ENCODE measurements at regions not wholly inside any gene's neighbourhood (a gene's known extent, or its start where the extent isn't known, plus 50 kb on each side); places are given as distances from the start of the nearest gene placed in this dataset.
"Not testable (repeated sequence)": the region's sequence is repeated elsewhere in the genome, so short reads cannot be mapped to it uniquely, and the experiment has no call there.

GRCh38 chr2:163046615-163047014, 208.0 kb upstream of the KCNH7 start:
- no peak for DNase-seq

GRCh38 chr2:163045830-163046229, 207.3 kb upstream of the KCNH7 start:
- no peak for DNase-seq

GRCh38 chr2:163044114-163044513, 205.5 kb upstream of the KCNH7 start:
- no peak for DNase-seq

- no peak for DNase-seq
These were observed 204.6 kb upstream of the KCNH7 start for GRCh38 chr2:163043201-163043600.

- DNase-seq = no peak
These were observed 200.7 kb upstream of the KCNH7 start for GRCh38 chr2:163039266-163039665.

GRCh38 chr2:163028807-163029206, 190.2 kb upstream of the KCNH7 start:
- DNase-seq = no peak

GRCh38 chr2:163026136-163026775, 187.7 kb upstream of the KCNH7 start:
- not testable (repeated sequence) for DNase-seq

- DNase-seq = not testable (repeated sequence)
These were observed 178.3 kb upstream of the KCNH7 start for GRCh38 chr2:163016882-163017281.

GRCh38 chr2:163011000-163011399, 172.4 kb upstream of the KCNH7 start:
- no peak for DNase-seq

GRCh38 chr2:163008642-163009041, 170.1 kb upstream of the KCNH7 start:
- no peak for DNase-seq

- DNase-seq = no peak
These were observed 156.2 kb upstream of the KCNH7 start for GRCh38 chr2:162994718-162995117.

GRCh38 chr2:162992828-162993227, 154.3 kb upstream of the KCNH7 start:
- no peak for DNase-seq

- DNase-seq = no peak
These were observed 150.9 kb upstream of the KCNH7 start for GRCh38 chr2:162989507-162989906.

- no peak for DNase-seq
These were observed 136.2 kb upstream of the KCNH7 start for GRCh38 chr2:162974771-162975170.

GRCh38 chr2:162972383-162972782, 133.8 kb upstream of the KCNH7 start:
- no peak for DNase-seq

GRCh38 chr2:162968306-162968705, 129.7 kb upstream of the KCNH7 start:
- DNase-seq = no peak

GRCh38 chr2:162967811-162968210, 129.2 kb upstream of the KCNH7 start:
- DNase-seq = no peak

GRCh38 chr2:162967147-162967546, 128.6 kb upstream of the KCNH7 start:
- no peak for DNase-seq

GRCh38 chr2:162965191-162965590, 126.6 kb upstream of the KCNH7 start:
- no peak for DNase-seq

- no peak for DNase-seq
These were observed 125.9 kb upstream of the KCNH7 start for GRCh38 chr2:162964513-162964912.

GRCh38 chr2:162963156-162963555, 124.6 kb upstream of the KCNH7 start:
- no peak for DNase-seq

- no peak for DNase-seq
These were observed 107.2 kb upstream of the KCNH7 start for GRCh38 chr2:162945785-162946184.

- DNase-seq = no peak
These were observed 99.8 kb upstream of the KCNH7 start for GRCh38 chr2:162938387-162938786.

- no peak for DNase-seq
These were observed 95.6 kb upstream of the KCNH7 start for GRCh38 chr2:162934191-162934590.

- DNase-seq = no peak
These were observed 93.8 kb upstream of the KCNH7 start for GRCh38 chr2:162932416-162932815.

- no peak for DNase-seq
These were observed 91.0 kb upstream of the KCNH7 start for GRCh38 chr2:162929571-162929970.

Data from activated CD4-positive, alpha-beta T cell treated with anti-CD3 and anti-CD28 coated beads, Interleukin-2, amount 50 U/mL, for 48 hours (primary cell).